GM19468 (cell line): ENCODE measurements at regions not wholly inside any gene's neighbourhood (a gene's known extent, or its start where the extent isn't known, plus 50 kb on each side); places are given as distances from the start of the nearest gene placed in this dataset.

Experiments
- ATAC-seq: cut with Tn5 transposase; IDR thresholded peaks from one replicate; pipeline ENCODE4 v1.9.1; 2021; ENCODE audit warnings: mild to moderate bottlenecking, moderate library complexity, moderate number of reproducible peaks; ENCODE audit not compliant: unreplicated experiment; ENCODE audit errors: extremely low read depth

DNA sequence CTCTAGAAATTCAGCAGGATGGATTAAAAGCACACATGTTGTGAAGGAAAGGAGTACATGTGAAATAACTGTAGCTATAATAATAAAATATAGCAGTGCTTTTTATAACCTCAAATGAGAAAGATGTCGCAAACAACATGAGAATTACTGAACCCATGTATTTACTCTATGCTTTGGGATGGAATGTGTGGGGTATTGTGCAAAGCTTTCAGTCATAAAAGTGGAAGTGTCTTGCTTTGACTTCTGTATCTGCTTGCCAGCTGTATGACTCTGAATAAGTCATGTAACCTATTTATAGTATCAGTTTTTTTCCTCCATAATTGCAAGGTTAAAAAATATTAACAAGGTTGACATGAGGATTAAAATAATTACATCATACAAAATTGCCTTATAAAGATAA is 519.3 kb upstream of the CADM2 start:
- ATAC-seq: no peak

DNA sequence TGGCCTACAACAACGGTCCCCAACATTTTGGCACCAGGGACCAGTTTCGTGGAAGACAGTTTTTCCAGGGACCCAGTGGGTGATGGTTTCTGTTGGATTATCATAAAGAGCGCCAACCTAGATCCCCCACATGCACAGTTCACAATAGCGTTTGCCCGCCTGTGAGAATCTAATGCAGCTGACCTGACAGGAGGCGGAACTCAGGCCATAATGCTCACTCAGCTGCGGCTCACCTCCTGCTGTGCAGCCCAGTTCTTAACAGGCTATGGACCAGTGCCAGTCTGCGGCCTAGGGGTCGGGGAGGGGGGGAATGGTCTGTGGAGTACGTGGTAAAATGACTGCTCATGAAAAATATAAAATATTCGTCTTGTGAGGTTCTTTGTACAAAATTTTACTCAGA is 518.5 kb upstream of the CADM2 start:
- no peak for ATAC-seq

DNA sequence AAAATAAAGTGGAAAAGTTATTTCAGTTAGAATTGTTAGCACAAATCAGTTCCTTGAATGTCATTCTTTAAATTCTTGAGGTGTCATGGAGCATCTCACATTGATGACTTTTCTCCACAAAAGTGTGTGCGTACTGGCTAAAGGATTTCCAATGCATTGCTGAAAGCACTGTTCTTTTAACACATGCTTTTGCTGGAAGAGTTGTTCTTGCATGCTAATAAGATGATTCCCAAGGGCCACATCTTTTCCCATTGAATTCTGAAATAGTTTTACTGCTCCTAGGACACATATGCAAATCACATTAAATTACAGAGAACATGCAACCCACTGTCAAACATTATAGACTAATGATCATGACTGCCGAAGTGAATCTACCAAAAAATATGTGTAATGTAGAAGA is 516.3 kb upstream of the CADM2 start:
- no peak for ATAC-seq

DNA sequence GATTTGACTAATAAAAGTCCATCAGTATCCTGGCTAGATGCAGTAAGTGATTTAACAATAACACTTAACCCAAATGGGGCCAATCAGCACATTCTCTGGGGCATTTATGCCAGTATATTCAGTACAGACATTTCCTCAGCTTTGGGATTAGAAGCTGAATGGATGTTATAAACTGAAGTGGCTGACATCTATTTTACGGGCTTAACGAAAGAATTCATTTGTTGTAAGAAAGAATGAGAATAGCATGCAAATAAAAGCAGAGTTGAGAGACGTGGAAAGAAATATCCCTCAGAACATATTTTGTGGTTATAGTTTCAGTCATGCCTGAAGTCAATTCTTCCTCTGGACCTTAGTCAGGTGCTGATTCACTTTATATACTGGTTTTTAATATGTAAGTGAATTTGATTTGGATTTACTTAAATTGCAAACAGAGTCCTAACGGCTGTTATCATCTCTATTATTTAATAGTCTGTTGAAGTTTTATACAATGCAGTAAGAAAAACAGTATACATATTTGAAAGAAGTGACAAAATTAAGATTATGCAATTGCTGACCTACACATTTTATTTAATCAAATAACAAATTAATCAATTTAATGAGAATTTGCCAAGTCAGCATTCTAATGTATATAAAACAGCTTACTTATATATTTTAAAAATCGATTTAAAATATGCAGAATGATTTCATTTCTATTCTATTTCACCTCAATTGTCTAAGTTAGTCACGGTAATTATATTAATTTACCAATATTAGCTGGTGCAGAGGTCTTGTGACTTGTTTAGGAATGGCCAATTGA is 513.9 kb upstream of the CADM2 start:
- no peak for ATAC-seq

DNA sequence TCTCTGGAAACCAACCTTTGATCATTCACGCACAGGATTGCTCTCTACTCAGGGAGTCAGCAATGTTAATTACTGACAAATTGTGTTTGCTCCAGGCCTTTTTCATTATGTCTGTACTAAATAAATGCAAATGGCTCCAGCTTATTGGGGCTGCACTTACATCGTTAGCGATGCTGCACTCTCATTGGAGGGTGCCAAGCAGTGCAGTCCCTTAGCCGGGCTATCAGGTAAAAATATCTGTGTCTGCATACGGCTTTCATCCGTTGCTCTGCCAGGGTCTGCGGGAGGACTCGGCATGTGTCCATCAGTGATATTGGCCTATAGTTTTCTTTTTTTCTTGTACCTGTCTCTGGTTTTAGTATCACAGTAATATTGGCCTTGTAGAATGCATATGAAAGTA is 471.5 kb upstream of the CADM2 start:
- no peak for ATAC-seq

DNA sequence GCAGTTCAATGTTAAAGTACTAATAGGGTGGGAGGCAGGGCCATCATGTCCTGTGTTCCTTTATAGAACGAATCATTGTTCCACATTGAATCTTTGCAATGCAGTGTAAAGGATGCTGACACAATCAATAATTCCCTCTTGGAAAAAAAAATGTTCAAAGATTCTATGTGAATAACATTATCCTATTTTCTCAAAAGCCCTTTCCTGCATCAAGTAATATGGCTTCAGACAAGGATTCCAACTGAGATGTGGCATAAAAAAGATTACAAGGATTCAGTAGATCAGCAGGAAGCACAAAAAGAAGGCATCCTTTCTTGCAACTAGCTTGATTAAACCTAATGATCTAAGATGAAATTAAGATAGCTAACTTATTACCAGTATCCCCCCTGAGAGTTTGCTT is 454.0 kb upstream of the CADM2 start:
- no peak for ATAC-seq

DNA sequence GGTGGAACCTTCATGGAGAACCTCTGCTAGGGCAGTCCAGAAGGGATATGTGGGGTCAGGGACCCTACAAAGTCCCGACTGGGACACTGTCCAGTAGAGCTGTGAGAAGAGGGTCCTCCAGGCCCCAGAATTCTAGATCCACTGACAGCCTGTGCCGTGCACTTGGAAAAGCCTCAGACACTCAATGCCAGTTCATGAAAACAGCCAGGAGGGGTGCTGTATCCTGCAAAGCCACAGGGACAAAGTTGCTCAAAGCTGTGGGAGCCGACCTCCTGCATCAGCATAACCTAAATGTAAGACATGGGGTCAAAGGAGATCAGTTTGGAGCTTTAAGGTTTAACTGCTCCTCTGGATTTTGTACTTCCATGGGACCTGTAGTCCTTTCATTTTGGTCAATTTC is 448.8 kb upstream of the CADM2 start:
- no peak for ATAC-seq

DNA sequence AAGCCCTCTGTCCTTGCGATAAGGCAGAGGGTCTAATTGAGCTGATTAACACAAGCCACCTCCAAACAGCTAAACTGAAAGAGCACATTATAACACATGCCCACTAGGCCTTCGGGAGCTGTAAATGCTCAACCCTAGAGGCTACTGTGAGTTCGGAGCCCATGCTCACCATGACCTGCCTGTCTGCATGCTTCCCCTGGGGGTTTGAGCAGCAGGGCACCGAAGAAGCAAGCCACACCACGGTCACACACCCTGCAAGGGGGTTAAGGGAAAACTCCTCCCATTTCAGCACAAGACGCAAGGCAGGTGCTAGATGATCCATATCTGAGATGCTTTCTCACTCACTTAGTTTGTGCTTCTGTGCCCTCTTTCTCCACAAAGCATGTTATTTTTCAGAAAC is 435.9 kb upstream of the CADM2 start:
- no peak for ATAC-seq

DNA sequence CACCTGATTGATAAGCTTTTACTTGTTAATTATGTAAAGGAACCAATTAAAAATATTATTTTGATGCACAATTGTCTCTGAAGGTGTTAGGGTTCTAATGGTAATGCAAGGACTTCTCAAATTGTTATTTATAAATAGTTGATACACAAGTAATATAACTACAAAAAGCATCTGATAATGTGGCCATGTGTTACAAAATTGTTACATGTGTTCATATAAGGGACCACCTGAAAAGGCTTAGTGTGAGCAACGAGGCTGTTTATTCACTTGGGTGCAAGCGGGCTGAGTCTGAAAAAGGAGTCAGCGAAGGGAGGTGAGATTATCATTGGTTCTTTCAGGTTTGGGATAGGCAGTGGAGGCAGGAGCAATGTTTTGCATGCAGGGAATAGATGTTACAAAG is 421.9 kb upstream of the CADM2 start:
- ATAC-seq: no peak

DNA sequence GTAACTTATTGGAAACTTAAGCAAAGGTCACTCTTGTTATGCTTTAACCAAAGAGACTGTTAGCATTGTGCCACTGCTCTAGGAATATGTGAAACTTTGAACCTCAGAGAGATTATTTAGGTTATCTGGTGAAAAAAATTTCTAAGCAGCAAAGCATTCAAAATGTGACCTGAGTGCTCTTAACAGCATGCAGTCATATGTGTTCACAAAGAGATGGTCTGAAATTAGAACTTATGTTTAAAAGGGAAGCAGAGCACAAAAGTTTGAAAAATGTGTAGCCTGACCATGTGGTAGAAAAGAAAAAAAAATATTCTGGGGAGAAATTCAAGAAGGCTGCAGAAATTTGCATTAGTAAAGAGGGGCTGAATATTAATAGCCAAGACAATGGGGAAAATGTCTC is 420.2 kb upstream of the CADM2 start:
- no peak for ATAC-seq

DNA sequence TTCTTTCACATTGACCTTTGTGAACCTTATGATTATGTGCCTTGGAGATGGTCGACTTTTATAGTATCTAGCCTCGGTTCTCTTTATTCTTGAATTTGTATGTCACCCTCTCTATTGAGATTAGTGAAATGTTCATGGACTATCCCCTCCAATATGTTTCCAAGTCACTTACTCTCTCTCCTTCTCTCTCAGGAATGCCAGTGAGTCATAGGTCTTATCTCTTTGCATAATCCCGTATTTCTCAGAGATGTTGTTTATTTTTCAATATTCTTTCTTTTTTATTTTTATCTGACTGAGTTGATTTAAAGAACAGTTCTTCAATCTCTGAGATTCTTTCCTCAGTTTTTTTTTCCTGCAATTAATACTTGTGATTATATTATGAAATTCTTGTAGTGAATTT is 411.6 kb upstream of the CADM2 start:
- no peak for ATAC-seq

DNA sequence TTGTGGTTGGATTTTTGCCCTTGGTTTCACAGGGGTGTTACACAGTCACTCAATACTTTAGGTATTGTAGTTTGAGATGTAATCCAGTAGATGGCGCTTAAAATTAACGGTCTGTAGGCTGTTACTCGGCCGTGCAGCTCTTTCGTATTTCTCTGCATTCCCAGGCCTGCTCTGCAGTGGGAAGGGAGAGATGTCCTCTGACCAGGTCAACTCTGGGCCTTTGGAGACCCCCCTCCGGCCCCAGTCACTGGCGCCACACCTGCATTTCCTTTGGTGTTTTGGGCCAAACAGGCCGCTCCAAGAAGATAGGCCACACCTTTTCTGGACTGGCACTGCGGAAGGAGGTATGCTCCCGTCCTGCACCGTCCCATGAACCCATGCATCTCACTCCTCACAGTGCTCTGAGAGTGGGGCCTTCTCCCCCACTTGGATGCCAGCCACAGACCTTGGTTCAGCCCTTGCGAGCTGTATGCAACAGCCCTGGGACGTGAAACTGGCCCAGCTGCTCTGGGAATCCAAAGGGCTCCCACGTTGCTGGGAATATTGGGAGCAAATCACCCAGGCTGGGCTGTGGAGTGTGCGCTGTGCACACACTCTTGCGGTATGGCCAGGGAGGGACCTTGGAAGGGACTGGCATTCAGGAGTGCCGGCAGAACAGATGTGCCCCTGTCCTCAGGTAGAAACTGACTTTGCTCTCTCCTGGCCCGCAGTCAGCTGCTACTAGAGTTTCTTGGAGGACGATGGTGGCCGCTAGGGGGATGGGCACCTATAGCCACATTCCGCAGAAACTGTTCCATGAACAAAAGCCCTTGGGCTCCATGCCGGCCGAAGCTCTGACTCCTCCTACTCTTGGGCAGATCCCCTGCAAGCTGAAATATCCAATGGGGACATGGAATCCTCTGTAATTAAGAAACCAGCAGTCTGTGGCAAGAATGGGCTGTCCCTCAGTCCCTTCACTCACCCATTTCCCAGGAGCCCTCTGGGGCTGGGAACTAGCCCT is 410.5 kb upstream of the CADM2 start:
- ATAC-seq: peak; percentile 68

DNA sequence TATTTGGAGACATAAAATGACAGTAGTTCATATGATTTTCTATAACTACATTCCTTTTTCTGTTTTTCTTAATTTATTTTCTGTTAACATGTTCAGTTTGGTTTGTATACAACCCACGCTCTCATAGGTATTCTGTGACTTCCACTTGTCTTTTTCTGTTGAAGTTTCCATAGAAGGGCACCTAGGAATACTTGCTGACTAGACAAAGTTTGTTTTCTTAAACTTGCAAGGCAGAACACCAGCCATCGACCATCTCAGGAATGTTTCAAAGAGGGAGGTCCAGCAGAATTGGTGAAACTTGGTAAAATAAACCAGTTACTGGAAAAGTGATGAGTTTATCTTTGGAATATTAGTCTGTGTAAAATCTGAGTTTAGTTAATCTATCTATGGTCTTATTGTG is 403.2 kb upstream of the CADM2 start:
- no peak for ATAC-seq

DNA sequence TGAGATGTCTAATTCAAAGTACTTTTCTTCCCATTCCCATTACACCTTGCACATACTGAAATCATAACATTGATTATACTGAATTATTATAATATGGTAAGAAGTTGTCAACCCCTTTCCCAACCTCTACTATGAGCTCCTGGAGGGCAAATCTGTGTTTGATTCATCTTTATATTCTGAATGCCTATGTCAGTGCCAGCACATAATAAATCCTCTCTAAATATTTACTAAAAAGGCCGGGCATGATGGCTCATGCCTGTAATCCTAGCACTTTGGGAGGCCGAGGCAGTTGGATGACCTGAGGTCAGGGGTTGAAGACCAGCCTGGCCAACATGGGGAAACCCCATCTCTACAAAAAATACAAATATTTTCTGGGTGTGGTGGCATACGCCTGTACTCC is 392.5 kb upstream of the CADM2 start:
- ATAC-seq: no peak

DNA sequence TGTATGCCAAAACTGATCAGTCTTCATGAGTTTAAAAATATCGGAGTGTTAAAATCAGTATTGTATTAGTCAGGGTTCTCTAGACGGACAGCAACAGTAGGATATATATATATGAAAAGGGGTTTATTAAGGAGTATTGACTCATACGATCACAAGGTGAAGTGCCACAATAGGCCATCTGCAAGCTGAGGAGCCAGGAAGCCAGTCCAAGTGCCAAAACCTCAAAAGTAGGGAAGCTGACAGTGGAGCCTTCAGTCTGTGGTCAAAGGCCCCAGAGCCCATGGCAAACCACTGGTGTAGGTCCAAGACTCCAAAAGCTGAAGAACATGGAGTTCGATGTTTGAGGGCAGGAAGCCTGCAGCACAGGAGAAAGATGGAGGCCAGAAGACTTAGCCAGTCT is 391.0 kb upstream of the CADM2 start:
- ATAC-seq: no peak

DNA sequence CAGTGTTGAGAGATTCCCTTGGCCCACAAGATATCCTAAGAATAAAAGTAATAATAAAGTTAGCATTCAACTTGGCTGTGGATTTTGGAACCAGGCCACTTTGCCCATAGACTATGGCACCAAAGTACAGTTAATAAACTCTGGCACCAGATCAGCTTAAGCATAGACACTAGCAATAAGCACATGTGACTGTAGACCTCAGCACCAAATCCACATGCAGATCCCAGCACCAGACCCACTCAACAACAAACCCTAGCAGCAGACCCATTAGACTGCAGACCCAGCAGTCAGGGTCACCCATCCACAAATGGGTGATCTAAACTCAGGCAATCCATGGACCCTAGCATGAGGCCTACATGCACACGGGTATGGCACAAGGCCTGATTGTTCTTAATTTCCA is 384.8 kb upstream of the CADM2 start:
- no peak for ATAC-seq

DNA sequence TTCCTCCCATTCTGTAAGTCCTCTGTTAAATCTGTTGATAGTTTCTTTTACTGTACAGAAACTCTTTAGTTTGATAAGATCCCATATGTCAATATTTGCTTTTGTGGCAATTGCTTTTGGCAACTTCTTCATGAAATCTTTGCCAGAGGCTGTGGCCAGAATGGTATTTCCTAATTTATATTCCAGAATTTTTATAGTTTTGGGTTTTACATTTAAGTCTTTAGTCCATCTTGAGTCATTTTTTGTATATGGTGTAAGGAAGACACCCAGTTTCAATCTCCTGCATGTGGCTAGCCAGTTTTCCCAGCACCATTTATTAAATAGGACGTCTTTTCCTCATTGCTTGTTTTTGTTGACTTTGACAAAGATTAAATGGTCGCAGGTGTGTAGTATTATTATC is 372.4 kb upstream of the CADM2 start:
- ATAC-seq: no peak

DNA sequence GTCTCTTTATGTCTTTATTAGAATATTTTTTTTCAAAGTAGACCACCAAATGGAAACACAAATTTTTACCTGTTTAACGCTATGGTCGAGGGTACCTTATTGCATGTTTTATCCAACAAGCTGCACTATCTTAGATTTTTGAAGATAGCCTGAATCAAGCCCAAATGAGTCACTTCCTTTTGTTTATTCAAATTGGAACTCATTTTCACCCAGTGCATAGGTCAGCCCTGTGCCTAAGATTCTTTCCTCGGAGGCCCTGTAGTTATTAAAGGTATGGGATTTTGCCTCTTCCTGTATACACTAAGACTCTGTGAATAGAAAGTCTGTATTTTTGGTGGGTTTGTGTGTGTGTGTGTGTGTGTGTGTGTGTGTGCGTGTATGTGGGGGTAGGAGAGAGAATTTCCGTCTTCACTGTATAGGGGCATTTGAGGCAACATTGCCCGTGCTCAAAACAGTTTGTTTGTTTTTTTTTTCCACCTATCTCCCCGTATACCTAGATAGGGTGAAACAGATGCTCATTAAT is 358.0 kb upstream of the CADM2 start:
- ATAC-seq: no peak

DNA sequence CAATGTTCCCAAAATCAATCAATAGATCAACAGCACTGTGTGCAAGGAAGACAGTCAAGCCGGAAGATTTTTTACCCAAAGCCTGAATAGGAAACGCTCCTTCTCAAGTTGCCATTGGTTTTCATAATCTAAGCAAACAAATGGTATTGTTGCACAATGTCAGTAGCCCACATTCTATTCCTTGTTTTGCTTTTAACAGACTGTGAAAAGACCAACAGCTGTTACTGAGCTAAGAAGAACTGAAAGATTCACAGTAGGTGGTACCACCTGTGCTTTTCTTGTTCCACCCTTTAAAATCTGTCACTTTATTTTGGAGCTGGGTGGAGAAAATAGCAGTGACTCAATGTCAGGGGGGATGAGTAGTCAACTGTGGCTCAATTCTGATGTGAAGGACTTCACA is 357.5 kb upstream of the CADM2 start:
- no peak for ATAC-seq

DNA sequence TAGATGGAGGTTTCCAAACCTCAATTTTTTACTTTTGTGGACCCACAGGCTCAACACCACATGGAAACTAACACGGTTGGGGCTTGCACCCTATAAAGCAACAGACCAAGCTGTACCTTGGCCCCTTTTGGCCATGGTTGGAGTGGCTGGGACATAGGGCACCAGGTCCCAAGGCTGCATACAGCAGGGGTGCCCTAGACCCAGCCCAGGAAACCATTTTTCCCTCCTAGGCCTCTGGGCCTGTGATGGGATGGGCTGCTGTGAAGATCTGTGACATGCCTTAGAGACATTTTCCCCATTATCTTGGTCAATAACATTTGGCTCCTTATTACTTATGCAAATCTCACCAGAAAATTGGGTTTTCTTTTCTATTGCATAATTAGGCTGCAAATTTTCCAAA is 337.0 kb upstream of the CADM2 start:
- ATAC-seq: no peak

DNA sequence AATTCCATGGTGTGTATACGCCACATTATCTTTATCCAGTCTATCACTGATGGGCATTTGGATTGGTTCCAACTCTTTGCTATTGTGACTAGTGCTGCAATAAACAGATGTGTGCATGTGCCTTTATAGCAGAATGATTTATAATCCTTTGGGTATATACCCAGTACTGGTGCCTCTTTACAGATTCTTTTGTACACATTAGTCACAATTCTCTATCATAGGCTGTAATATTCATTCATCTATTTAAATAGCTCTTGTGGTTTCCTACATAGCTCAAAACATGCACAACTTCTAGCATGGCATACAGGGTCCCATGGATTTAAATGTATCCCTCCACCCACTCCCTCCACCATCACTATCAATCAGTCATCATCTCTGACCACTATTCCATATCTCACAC is 324.1 kb upstream of the CADM2 start:
- no peak for ATAC-seq
